HL-60 (cell line): ENCODE measurements at regions not wholly inside any gene's neighbourhood (a gene's known extent, or its start where the extent isn't known, plus 50 kb on each side); places are given as distances from the start of the nearest gene placed in this dataset.

Source experiments
- GABPA ChIP-seq: IDR thresholded peaks from 2 replicates; pipeline ENCODE4 v1.6.1; 2012; ENCODE audit warnings: low read depth
- POLR2AphosphoS5 ChIP-seq: IDR thresholded peaks from 2 replicates; pipeline ENCODE4 v1.6.1; 2012; ENCODE audit warnings: low read depth
- REST ChIP-seq: IDR thresholded peaks from 2 replicates; pipeline ENCODE4 v1.6.1; 2012; ENCODE audit warnings: low read depth; ENCODE audit not compliant: insufficient replicate concordance
- TF ChIP-seq, protein P1 (sequence below): IDR thresholded peaks from one replicate; pipeline ENCODE4 v1.5.1; 2011; ENCODE audit warnings: low read length, control low read depth, inconsistent platforms; ENCODE audit not compliant: insufficient read depth

GRCh38 chr11:59267196-59267595, 54.5 kb upstream of the MPEG1 start:
- TF ChIP-seq, protein P1, sequence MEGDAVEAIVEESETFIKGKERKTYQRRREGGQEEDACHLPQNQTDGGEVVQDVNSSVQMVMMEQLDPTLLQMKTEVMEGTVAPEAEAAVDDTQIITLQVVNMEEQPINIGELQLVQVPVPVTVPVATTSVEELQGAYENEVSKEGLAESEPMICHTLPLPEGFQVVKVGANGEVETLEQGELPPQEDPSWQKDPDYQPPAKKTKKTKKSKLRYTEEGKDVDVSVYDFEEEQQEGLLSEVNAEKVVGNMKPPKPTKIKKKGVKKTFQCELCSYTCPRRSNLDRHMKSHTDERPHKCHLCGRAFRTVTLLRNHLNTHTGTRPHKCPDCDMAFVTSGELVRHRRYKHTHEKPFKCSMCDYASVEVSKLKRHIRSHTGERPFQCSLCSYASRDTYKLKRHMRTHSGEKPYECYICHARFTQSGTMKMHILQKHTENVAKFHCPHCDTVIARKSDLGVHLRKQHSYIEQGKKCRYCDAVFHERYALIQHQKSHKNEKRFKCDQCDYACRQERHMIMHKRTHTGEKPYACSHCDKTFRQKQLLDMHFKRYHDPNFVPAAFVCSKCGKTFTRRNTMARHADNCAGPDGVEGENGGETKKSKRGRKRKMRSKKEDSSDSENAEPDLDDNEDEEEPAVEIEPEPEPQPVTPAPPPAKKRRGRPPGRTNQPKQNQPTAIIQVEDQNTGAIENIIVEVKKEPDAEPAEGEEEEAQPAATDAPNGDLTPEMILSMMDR: no peak
- no peak for TF ChIP-seq GABPA
- TF ChIP-seq POLR2AphosphoS5: no peak
- no peak for TF ChIP-seq REST
